HepG2 (cell line): ENCODE measurements at regions not wholly inside any gene's neighbourhood (a gene's known extent, or its start where the extent isn't known, plus 50 kb on each side); places are given as distances from the start of the nearest gene placed in this dataset.

Source experiments
- HOXA7 ChIP-seq: sonication (generic); formaldehyde crosslinking; IDR thresholded peaks from 2 replicates; pipeline ENCODE4 v1.8.1; 2022; ENCODE audit warnings: mild to moderate bottlenecking, missing genetic modification reagents, moderate library complexity
- MXD4 ChIP-seq: IDR thresholded peaks from 2 replicates; pipeline ENCODE4 v1.6.1; 2016; ENCODE audit warnings: mild to moderate bottlenecking, missing biosample characterization, missing genetic modification reagents
- NFRKB ChIP-seq: fragments of 450-650 bp; IDR thresholded peaks from 2 replicates; pipeline ENCODE4 v1.6.1; 2017
- NR3C1 ChIP-seq: sonication (generic); formaldehyde crosslinking; IDR thresholded peaks from 2 replicates; pipeline ENCODE4 v1.4.0; 2020; ENCODE audit warnings: missing genetic modification reagents
- SUZ12 ChIP-seq: fragments of 150-350 bp; IDR thresholded peaks from 2 replicates; pipeline ENCODE4 v1.6.1; 2014; ENCODE audit warnings: low read depth, low read length
- TBL1XR1 ChIP-seq: fragments of 150-350 bp; IDR thresholded peaks from 2 replicates; pipeline ENCODE4 v1.6.1; 2014; ENCODE audit warnings: borderline replicate concordance, low read length; ENCODE audit not compliant: partially characterized antibody
- TCF12 ChIP-seq, 2 experiments: fragments of 450-650 bp in 1 of 2; sonication (generic) in 1 of 2; formaldehyde crosslinking in 1 of 2; IDR thresholded peaks; 2 replicates each; pipeline versions ENCODE4 v1.6.1 to v1.8.0; 2017 to 2022; ENCODE audit warnings: antibody characterized with exemption in 1 of 2, mild to moderate bottlenecking in 1 of 2, missing genetic modification reagents in 1 of 2, moderate library complexity in 1 of 2
- ZBTB8A ChIP-seq: sonication (generic); formaldehyde crosslinking; IDR thresholded peaks from 2 replicates; pipeline ENCODE4 v1.4.0; 2020; ENCODE audit warnings: mild to moderate bottlenecking, low read depth, missing genetic modification reagents, borderline replicate concordance
- ZKSCAN8 ChIP-seq: IDR thresholded peaks from 2 replicates; pipeline ENCODE4 v1.6.1; 2016; ENCODE audit warnings: borderline replicate concordance, missing genetic modification reagents, missing compliant biosample characterization
- ZNF207 ChIP-seq: fragments of 450-650 bp; IDR thresholded peaks from 2 replicates; pipeline ENCODE4 v1.6.1; 2016; ENCODE audit warnings: antibody characterized with exemption, borderline replicate concordance
- ZNF460 ChIP-seq: sonication (generic); formaldehyde crosslinking; IDR thresholded peaks from 2 replicates; pipeline ENCODE4 v1.5.1; 2020; ENCODE audit warnings: missing genetic modification reagents, mild to moderate bottlenecking, borderline replicate concordance
- ZNF709 ChIP-seq: sonication (generic); formaldehyde crosslinking; IDR thresholded peaks from 2 replicates; pipeline ENCODE4 v1.5.0; 2020; ENCODE audit warnings: mild to moderate bottlenecking, missing genetic modification reagents
- ZSCAN30 ChIP-seq: sonication (generic); formaldehyde crosslinking; IDR thresholded peaks from 2 replicates; pipeline ENCODE4 v1.5.0; 2020; ENCODE audit warnings: mild to moderate bottlenecking, missing genetic modification reagents
- TF ChIP-seq, protein P1 (sequence below): sonication (generic); formaldehyde crosslinking; IDR thresholded peaks from 2 replicates; pipeline ENCODE4 v1.8.1; 2022; ENCODE audit warnings: low read depth, mild to moderate bottlenecking, missing genetic modification reagents
- TF ChIP-seq, protein P2 (sequence below): sonication (generic); formaldehyde crosslinking; IDR thresholded peaks from 2 replicates; pipeline ENCODE4 v1.5.1; 2020; ENCODE audit warnings: mild to moderate bottlenecking, missing genetic modification reagents, borderline replicate concordance
- TF ChIP-seq, protein P3 (sequence below): IDR thresholded peaks from 2 replicates; pipeline ENCODE4 v1.6.1; 2016; ENCODE audit warnings: missing genetic modification reagents, missing compliant biosample characterization

- no peak for TF ChIP-seq ZSCAN30 (CRISPR knock-in tag)
- TF ChIP-seq ZKSCAN8 (CRISPR knock-in tag), result no peak
- no peak for TF ChIP-seq NR3C1 (CRISPR knock-in tag)
- TF ChIP-seq NFRKB, result no peak
- no peak for TF ChIP-seq ZBTB8A (CRISPR knock-in tag)
- TF ChIP-seq, protein P1, sequence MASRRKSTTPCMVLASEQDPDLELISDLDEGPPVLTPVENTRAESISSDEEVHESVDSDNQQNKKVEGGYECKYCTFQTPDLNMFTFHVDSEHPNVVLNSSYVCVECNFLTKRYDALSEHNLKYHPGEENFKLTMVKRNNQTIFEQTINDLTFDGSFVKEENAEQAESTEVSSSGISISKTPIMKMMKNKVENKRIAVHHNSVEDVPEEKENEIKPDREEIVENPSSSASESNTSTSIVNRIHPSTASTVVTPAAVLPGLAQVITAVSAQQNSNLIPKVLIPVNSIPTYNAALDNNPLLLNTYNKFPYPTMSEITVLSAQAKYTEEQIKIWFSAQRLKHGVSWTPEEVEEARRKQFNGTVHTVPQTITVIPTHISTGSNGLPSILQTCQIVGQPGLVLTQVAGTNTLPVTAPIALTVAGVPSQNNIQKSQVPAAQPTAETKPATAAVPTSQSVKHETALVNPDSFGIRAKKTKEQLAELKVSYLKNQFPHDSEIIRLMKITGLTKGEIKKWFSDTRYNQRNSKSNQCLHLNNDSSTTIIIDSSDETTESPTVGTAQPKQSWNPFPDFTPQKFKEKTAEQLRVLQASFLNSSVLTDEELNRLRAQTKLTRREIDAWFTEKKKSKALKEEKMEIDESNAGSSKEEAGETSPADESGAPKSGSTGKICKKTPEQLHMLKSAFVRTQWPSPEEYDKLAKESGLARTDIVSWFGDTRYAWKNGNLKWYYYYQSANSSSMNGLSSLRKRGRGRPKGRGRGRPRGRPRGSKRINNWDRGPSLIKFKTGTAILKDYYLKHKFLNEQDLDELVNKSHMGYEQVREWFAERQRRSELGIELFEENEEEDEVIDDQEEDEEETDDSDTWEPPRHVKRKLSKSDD (CRISPR knock-in tag), result no peak
- no peak for TF ChIP-seq SUZ12
- TF ChIP-seq ZNF709, result no peak
- TF ChIP-seq TCF12 (IDR thresholded peaks at IDR 0.05), result no peak
- no peak for TF ChIP-seq TCF12 (CRISPR knock-in tag; IDR thresholded peaks at IDR 0.05)
- TF ChIP-seq MXD4, result no peak
- TF ChIP-seq, protein P2, sequence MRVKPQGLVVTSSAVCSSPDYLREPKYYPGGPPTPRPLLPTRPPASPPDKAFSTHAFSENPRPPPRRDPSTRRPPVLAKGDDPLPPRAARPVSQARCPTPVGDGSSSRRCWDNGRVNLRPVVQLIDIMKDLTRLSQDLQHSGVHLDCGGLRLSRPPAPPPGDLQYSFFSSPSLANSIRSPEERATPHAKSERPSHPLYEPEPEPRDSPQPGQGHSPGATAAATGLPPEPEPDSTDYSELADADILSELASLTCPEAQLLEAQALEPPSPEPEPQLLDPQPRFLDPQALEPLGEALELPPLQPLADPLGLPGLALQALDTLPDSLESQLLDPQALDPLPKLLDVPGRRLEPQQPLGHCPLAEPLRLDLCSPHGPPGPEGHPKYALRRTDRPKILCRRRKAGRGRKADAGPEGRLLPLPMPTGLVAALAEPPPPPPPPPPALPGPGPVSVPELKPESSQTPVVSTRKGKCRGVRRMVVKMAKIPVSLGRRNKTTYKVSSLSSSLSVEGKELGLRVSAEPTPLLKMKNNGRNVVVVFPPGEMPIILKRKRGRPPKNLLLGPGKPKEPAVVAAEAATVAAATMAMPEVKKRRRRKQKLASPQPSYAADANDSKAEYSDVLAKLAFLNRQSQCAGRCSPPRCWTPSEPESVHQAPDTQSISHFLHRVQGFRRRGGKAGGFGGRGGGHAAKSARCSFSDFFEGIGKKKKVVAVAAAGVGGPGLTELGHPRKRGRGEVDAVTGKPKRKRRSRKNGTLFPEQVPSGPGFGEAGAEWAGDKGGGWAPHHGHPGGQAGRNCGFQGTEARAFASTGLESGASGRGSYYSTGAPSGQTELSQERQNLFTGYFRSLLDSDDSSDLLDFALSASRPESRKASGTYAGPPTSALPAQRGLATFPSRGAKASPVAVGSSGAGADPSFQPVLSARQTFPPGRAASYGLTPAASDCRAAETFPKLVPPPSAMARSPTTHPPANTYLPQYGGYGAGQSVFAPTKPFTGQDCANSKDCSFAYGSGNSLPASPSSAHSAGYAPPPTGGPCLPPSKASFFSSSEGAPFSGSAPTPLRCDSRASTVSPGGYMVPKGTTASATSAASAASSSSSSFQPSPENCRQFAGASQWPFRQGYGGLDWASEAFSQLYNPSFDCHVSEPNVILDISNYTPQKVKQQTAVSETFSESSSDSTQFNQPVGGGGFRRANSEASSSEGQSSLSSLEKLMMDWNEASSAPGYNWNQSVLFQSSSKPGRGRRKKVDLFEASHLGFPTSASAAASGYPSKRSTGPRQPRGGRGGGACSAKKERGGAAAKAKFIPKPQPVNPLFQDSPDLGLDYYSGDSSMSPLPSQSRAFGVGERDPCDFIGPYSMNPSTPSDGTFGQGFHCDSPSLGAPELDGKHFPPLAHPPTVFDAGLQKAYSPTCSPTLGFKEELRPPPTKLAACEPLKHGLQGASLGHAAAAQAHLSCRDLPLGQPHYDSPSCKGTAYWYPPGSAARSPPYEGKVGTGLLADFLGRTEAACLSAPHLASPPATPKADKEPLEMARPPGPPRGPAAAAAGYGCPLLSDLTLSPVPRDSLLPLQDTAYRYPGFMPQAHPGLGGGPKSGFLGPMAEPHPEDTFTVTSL (CRISPR knock-in tag), result peak; percentile 88; the same call in 1 of the 2 replicates
- TF ChIP-seq, protein P3, sequence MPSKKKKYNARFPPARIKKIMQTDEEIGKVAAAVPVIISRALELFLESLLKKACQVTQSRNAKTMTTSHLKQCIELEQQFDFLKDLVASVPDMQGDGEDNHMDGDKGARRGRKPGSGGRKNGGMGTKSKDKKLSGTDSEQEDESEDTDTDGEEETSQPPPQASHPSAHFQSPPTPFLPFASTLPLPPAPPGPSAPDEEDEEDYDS (CRISPR knock-in tag), result no peak
- TF ChIP-seq TBL1XR1, result no peak
- TF ChIP-seq ZNF207, result no peak
- TF ChIP-seq HOXA7, result no peak
- TF ChIP-seq ZNF460 (CRISPR knock-in tag), result no peak
Observed at GRCh38 chr6:140379919-140380318, 1005.5 kb upstream of the CITED2 start (continued).
